ENCODE measurements at regions not wholly inside any gene's neighbourhood (a gene's known extent, or its start where the extent isn't known, plus 50 kb on each side); places are given as distances from the start of the nearest gene placed in this dataset.

DNA sequence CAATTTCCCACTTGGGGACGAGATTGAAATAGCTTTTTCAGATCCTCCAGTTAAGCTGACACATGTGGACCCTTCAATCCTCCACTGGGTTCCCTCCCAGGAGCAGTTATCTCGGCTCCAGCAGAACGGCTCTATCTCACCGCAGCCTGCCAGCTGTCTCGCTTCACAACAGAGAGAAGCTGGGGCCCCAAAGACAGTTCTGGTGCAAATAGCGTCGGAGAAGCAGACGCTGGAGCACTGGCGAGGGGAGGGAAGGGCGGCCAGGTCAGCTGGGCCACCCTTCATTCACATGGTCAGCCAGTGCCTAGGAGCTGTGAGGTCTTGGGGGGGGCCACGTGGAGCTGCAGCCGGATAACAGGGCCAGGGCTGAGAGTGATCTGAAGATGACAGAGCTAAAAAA is 141.3 kb upstream of the SDK2 start:
- H3K27me3 ChIP-seq (ENCODE audit: low read depth, low read length), result peaks cover 8% of the 10 kb centered on the region; the same call in 1 of the 2 replicates
- H3K4me1 ChIP-seq (ENCODE audit: low read length), result no peaks in the 10 kb centered on the region
- no peak overlapping the region for H3K9ac ChIP-seq (ENCODE audit: low read length)
- no peaks in the 10 kb centered on the region for H3K9me3 ChIP-seq (ENCODE audit: insufficient read depth, low read length)
- H3K4me3 ChIP-seq (ENCODE audit: low read length), result no peak overlapping the region
- H3K4me2 ChIP-seq (ENCODE audit: low read length), result no peak overlapping the region
- H3K79me2 ChIP-seq (ENCODE audit: low read length), result no peaks in the 10 kb centered on the region
- no peaks in the 10 kb centered on the region for H3K36me3 ChIP-seq (replicated peaks; ENCODE audit: low read depth, low read length)
- H3K27ac ChIP-seq (ENCODE audit: low read length), result no peak overlapping the region
- no peak for TF ChIP-seq EZH2phosphoT487 (IDR thresholded peaks at IDR 0.05; ENCODE audit: low read depth)
- TF ChIP-seq, protein P1, sequence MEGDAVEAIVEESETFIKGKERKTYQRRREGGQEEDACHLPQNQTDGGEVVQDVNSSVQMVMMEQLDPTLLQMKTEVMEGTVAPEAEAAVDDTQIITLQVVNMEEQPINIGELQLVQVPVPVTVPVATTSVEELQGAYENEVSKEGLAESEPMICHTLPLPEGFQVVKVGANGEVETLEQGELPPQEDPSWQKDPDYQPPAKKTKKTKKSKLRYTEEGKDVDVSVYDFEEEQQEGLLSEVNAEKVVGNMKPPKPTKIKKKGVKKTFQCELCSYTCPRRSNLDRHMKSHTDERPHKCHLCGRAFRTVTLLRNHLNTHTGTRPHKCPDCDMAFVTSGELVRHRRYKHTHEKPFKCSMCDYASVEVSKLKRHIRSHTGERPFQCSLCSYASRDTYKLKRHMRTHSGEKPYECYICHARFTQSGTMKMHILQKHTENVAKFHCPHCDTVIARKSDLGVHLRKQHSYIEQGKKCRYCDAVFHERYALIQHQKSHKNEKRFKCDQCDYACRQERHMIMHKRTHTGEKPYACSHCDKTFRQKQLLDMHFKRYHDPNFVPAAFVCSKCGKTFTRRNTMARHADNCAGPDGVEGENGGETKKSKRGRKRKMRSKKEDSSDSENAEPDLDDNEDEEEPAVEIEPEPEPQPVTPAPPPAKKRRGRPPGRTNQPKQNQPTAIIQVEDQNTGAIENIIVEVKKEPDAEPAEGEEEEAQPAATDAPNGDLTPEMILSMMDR (IDR thresholded peaks at IDR 0.05; ENCODE audit: low read depth, low read length), result no peak
- H2AFZ ChIP-seq (ENCODE audit: low read depth, low read length), result no peak overlapping the region
- no peaks in the 10 kb centered on the region for H4K20me1 ChIP-seq (ENCODE audit: insufficient read depth, low read length)

DNA sequence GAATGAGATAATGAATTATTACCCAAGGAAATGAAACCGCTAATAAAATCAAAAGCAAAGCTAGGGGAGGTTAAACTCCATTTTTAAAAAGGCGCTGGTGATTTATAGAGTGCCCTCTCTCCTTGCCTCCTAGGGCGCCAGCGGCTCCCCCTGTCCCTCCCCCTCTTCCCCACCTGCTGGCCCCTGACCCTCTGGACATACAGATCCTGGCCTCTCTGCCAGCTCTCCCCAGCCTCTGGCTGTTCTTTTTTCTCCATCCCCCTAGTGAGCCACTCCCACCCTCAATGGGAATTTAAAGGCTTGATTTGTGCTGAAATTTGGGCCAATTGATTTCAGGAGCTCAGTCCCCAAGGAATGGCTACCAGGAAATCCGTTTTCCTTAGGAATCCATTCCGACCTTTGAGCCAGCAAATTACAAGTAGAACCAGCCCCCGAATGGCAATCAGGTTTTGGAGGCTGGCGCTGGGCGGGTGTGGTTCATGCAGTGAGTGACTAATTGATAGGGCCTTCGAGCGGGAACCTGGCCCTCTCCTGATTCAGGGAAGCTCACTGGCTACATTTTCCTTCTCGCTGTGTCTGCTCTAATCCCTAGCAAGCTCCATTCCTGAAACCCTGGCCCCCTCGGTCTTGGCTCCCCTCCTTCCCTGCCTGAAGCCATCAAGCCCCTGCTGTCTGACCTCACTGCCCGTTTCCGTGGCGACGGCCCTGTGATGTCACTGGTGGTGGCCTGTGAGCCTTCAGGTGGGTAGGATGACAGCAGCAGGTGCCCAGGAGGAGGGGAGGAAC is 141.9 kb upstream of the SDK2 start:
- no peaks in the 10 kb centered on the region for H3K79me2 ChIP-seq (ENCODE audit: low read length)
- H3K4me1 ChIP-seq (ENCODE audit: low read length), result no peaks in the 10 kb centered on the region
- H2AFZ ChIP-seq (ENCODE audit: low read depth, low read length), result no peak overlapping the region
- no peak overlapping the region for H3K4me2 ChIP-seq (ENCODE audit: low read length)
- no peak overlapping the region for H3K9ac ChIP-seq (ENCODE audit: low read length)
- no peak overlapping the region for H3K4me3 ChIP-seq (ENCODE audit: low read length)
- no peak for TF ChIP-seq EZH2phosphoT487 (IDR thresholded peaks at IDR 0.05; ENCODE audit: low read depth)
- TF ChIP-seq, protein P1 (IDR thresholded peaks at IDR 0.05; ENCODE audit: low read depth, low read length), result no peak
- no peaks in the 10 kb centered on the region for H3K36me3 ChIP-seq (replicated peaks; ENCODE audit: low read depth, low read length)
- H3K9me3 ChIP-seq (ENCODE audit: insufficient read depth, low read length), result no peaks in the 10 kb centered on the region
- no peaks in the 10 kb centered on the region for H4K20me1 ChIP-seq (ENCODE audit: insufficient read depth, low read length)
- peaks cover 8% of the 10 kb centered on the region; the same call in 1 of the 2 replicates for H3K27me3 ChIP-seq (ENCODE audit: low read depth, low read length)
- H3K27ac ChIP-seq (ENCODE audit: low read length), result no peak overlapping the region

DNA sequence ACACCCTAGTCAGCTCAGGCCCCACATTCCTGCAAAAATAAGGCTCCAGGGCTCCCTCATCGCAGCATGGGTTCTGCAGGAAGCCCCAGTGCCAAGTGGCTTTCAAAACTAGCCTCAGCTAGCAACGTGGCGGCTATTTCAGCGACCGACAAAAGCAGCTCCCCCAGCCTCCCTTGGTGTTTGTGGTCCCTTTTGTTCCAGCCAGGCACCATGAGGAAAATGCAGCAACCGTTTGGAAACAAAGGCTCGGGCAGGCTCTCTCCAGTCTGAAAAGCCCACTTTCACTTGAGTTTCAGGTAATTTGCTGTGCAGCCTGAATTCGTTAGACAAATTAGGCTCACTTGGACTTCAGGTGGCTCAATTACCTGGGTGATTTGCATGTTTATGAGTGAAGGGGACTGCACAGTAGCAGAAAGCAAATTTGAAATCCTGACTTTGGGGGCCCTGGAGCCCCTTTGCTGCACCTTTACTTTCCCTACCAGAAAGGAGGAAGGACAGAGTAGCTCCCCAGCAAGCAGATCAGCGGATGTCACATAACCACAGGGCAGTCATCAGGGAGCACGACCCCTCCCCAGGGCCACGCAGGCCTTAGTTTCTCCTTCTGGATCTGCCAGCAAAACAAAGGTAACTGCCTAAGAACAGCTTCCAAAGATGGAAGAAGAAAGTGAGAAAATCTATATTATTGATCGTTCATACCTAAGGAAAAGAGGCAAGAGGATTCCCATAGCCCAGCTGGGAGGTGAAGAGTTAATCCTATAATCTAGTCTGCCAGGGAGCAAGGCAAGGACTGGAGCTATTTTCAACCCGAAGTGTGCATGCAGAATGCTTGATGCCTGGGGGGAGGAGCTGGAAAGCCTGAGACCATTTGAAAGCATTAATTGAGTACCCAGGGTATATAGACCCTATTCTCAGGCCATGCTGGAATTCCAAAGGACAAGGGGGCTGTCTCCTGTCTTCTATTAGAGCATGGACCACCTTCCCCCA is 143.1 kb upstream of the SDK2 start:
- H2AFZ ChIP-seq (ENCODE audit: low read depth, low read length), result no peak overlapping the region
- H3K4me3 ChIP-seq (ENCODE audit: low read length), result no peak overlapping the region
- TF ChIP-seq EZH2phosphoT487 (IDR thresholded peaks at IDR 0.05; ENCODE audit: low read depth), result no peak
- TF ChIP-seq, protein P1 (IDR thresholded peaks at IDR 0.05; ENCODE audit: low read depth, low read length), result no peak
- H3K9ac ChIP-seq (ENCODE audit: low read length), result no peak overlapping the region
- no peak overlapping the region for H3K4me2 ChIP-seq (ENCODE audit: low read length)
- peaks cover 14% of the 10 kb centered on the region; the same call in 1 of the 2 replicates for H3K27me3 ChIP-seq (ENCODE audit: low read depth, low read length)
- no peaks in the 10 kb centered on the region for H3K36me3 ChIP-seq (replicated peaks; ENCODE audit: low read depth, low read length)
- no peak overlapping the region for H3K27ac ChIP-seq (ENCODE audit: low read length)
- no peaks in the 10 kb centered on the region for H3K9me3 ChIP-seq (ENCODE audit: insufficient read depth, low read length)
- no peaks in the 10 kb centered on the region for H3K79me2 ChIP-seq (ENCODE audit: low read length)
- H3K4me1 ChIP-seq (ENCODE audit: low read length), result no peaks in the 10 kb centered on the region
- no peaks in the 10 kb centered on the region for H4K20me1 ChIP-seq (ENCODE audit: insufficient read depth, low read length)

DNA sequence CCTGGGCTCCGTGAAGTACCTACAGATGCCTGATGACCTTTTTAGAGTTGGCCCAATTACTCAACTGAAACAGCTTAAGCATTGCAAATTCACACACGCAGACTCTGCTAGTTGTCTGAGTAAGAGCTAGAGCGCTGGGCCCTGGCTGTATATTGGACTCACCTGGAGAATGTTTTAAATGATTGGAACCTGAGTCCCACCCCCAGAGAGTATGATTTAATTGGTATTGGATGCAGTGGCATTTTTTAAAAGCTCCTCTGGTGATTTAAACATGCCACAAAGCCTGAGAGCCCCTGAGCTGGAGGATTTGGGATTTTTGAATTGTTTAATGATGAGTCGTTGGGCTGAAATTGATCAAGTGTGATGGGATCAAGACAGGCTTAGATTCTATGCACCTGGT is 143.9 kb upstream of the SDK2 start:
- Histone ChIP-seq H3K36me3 (replicated peaks; ENCODE audit: low read depth, low read length) (no peaks in the 10 kb centered on the region), H3K27me3 (ENCODE audit: low read depth, low read length) (peaks cover 15% of the 10 kb centered on the region; the same call in 1 of the 2 replicates), H3K9me3 (ENCODE audit: insufficient read depth, low read length) (no peaks in the 10 kb centered on the region), H3K4me3 (ENCODE audit: low read length) (no peak overlapping the region), H3K4me1 (ENCODE audit: low read length) (no peaks in the 10 kb centered on the region), H2AFZ (ENCODE audit: low read depth, low read length) (no peak overlapping the region), H3K27ac (ENCODE audit: low read length) (no peak overlapping the region), H3K9ac (ENCODE audit: low read length) (no peak overlapping the region), H4K20me1 (ENCODE audit: insufficient read depth, low read length) (no peaks in the 10 kb centered on the region), H3K79me2 (ENCODE audit: low read length) (no peaks in the 10 kb centered on the region), H3K4me2 (ENCODE audit: low read length) (no peak overlapping the region)
- TF ChIP-seq, protein P1 (IDR thresholded peaks at IDR 0.05; ENCODE audit: low read depth, low read length), result no peak
- TF ChIP-seq EZH2phosphoT487 (IDR thresholded peaks at IDR 0.05; ENCODE audit: low read depth), result no peak

Data from OCI-LY3 (cell line).